HCT116 (cell line): ENCODE measurements at regions not wholly inside any gene's neighbourhood (a gene's known extent, or its start where the extent isn't known, plus 50 kb on each side); places are given as distances from the start of the nearest gene placed in this dataset.

Experiments
- ATAC-seq: fragments of 200-7000 bp; cut with Tn5 transposase; 2 replicates; pipeline ENCODE4 v1.9.1; 2020; ENCODE audit warnings: mild to moderate bottlenecking, moderate library complexity
- BruUV-seq: library from RNA; stranded (reverse); fragments of 400-500 nt; replicated peaks from 2 replicates; lab custom pipeline; 2021; lab: Mats Ljungman, UMichigan
- CTCF ChIA-PET: fragments of 300-600 bp; sonication (Branson Sonifier 250); formaldehyde crosslinking; loops from one replicate; lab custom pipeline; 2021; ENCODE audit warnings: antibody characterized with exemption; lab: Charles Lee
- POLR2A ChIA-PET: fragments of 300-600, 350-600 bp; sonication (Branson Sonifier 250); formaldehyde crosslinking; loops from one replicate; lab custom pipeline; 2021; ENCODE audit warnings: antibody characterized with exemption; lab: Charles Lee
- RAD21 ChIA-PET, 2 experiments: fragments of 300-600 bp; sonication (Branson Sonifier 250); formaldehyde crosslinking; loops; one replicate each; lab custom pipeline; 2023; ENCODE audit warnings: low total read pairs in 2 of 2; ENCODE audit not compliant: uncharacterized antibody in 2 of 2, unreplicated experiment in 2 of 2, low non-redundant PET in 1 of 2; lab: Charles Lee
- DNase-seq: peaks from one replicate; pipeline ENCODE4 v3.0.0-alpha.2; 2010; ENCODE audit warnings: low read depth, low spot score
- H2AFZ ChIP-seq: fragments of 200-600 bp; shearing (Covaris generic), sonication (generic); 2 replicates; pipeline ENCODE4 v1.6.1; 2017; ENCODE audit warnings: low read depth, mixed run types, mixed read lengths, antibody characterized with exemption, low read length; ENCODE audit not compliant: poor library complexity, severe bottlenecking
- H3K27ac ChIP-seq: 2 replicates; pipeline ENCODE4 v1.5.1; 2012; ENCODE audit warnings: low read depth, low read length
- H3K27me3 ChIP-seq: fragments of 200-600 bp; sonication (generic); 2 replicates; pipeline ENCODE4 v1.6.1; 2016; ENCODE audit warnings: mixed run types, low read length, mixed read lengths; ENCODE audit not compliant: insufficient read depth
- H3K36me3 ChIP-seq, 2 experiments: fragments of 200-500 bp in 1 of 2; fragments of 200-600 bp in 1 of 2; sonication (Bioruptor generic) in 1 of 2; sonication (generic) in 1 of 2; 2 replicates each; pipeline versions ENCODE4 v1.5.1 to v1.6.1; 2014 to 2016; ENCODE audit warnings: low read length in 2 of 2, inconsistent platforms in 1 of 2, mixed read lengths in 1 of 2, mixed run types in 1 of 2; ENCODE audit not compliant: insufficient read depth in 2 of 2, control insufficient read depth in 1 of 2
- H3K4me1 ChIP-seq, 2 experiments: fragments of 200-600 bp in 1 of 2; sonication (generic) in 1 of 2; 2 replicates each; pipeline versions ENCODE4 v1.5.1 to v1.6.1; 2012 to 2017; ENCODE audit warnings: low read length in 2 of 2, inconsistent platforms in 1 of 2, mild to moderate bottlenecking in 1 of 2, mixed read lengths in 1 of 2, mixed run types in 1 of 2, moderate library complexity in 1 of 2; ENCODE audit not compliant: insufficient read depth in 2 of 2, control insufficient read depth in 1 of 2
- H3K4me2 ChIP-seq: fragments of 200-600 bp; sonication (generic); 2 replicates; pipeline ENCODE4 v1.6.1; 2017; ENCODE audit warnings: mixed run types, low read length, mixed read lengths
- H3K4me3 ChIP-seq, 2 experiments: fragments of 200-600 bp in 1 of 2; sonication (generic) in 1 of 2; replicated peaks in 1 of 2; 2 replicates each; pipeline ENCODE4 v1.5.1; 2011 to 2016; ENCODE audit warnings: low read length in 2 of 2, control low read depth in 1 of 2, low read depth in 1 of 2, mild to moderate bottlenecking in 1 of 2, mixed read lengths in 1 of 2, mixed run types in 1 of 2
- H3K79me2 ChIP-seq: fragments of 200-600 bp; sonication (generic); 2 replicates; pipeline ENCODE4 v1.6.1; 2017; ENCODE audit warnings: mild to moderate bottlenecking, mixed run types, low read length, moderate library complexity, mixed read lengths; ENCODE audit not compliant: insufficient read depth
- H3K9ac ChIP-seq: fragments of 200-600 bp; sonication (generic); 2 replicates; pipeline ENCODE4 v1.6.1; 2016; ENCODE audit warnings: low read length, mixed read lengths
- H3K9me2 ChIP-seq: fragments of 200-600 bp; sonication (generic), shearing (Covaris generic); 2 replicates; pipeline ENCODE4 v1.6.1; 2017; ENCODE audit warnings: mixed run types, mild to moderate bottlenecking, moderate library complexity; ENCODE audit not compliant: insufficient read depth
- H3K9me3 ChIP-seq, 2 experiments: fragments of 200-500 bp in 1 of 2; fragments of 200-600 bp in 1 of 2; sonication (Bioruptor generic) in 1 of 2; sonication (generic) in 1 of 2; 2 replicates each; pipeline ENCODE4 v1.6.1; 2014 to 2017; ENCODE audit warnings: low read length in 2 of 2, mixed read lengths in 2 of 2, inconsistent platforms in 1 of 2, low read depth in 1 of 2, mild to moderate bottlenecking in 1 of 2, mixed run types in 1 of 2, moderate library complexity in 1 of 2; ENCODE audit not compliant: control insufficient read depth in 1 of 2, insufficient read depth in 1 of 2
- H4K20me1 ChIP-seq: fragments of 200-600 bp; sonication (generic), shearing (Covaris generic); 2 replicates; pipeline ENCODE4 v1.6.1; 2017; ENCODE audit warnings: mixed run types, mild to moderate bottlenecking, moderate library complexity; ENCODE audit not compliant: insufficient read depth
- ATF3 ChIP-seq: IDR thresholded peaks from 2 replicates; pipeline ENCODE4 v1.6.1; 2012
- CBX3 ChIP-seq: IDR thresholded peaks from 2 replicates; pipeline ENCODE4 v1.6.1; 2012; ENCODE audit warnings: low read depth
- CEBPB ChIP-seq: IDR thresholded peaks from 2 replicates; pipeline ENCODE4 v1.6.1; 2012; ENCODE audit warnings: low read depth
- CTCF ChIP-seq, 3 experiments: fragments of 200-600 bp in 1 of 3; sonication (generic) in 1 of 3; IDR thresholded peaks in 2 of 3; conservative IDR thresholded peaks in 1 of 3; 2 replicates each; pipeline ENCODE4 v1.5.1; 2012 to 2017; ENCODE audit warnings: low read depth in 2 of 3, low read length in 2 of 3, antibody characterized with exemption in 1 of 3, borderline replicate concordance in 1 of 3, control low read depth in 1 of 3, mild to moderate bottlenecking in 1 of 3, mixed read lengths in 1 of 3, mixed run types in 1 of 3, moderate library complexity in 1 of 3; ENCODE audit not compliant: insufficient read depth in 1 of 3
- EGR1 ChIP-seq: IDR thresholded peaks from 2 replicates; pipeline ENCODE4 v1.6.1; 2012; ENCODE audit warnings: low read depth
- ELF1 ChIP-seq: IDR thresholded peaks from 2 replicates; pipeline ENCODE4 v1.6.1; 2012; ENCODE audit warnings: low read depth, borderline replicate concordance
- EZH2 ChIP-seq: fragments of 200-600 bp; sonication (generic); IDR thresholded peaks from 2 replicates; pipeline ENCODE4 v1.6.1; 2017; ENCODE audit warnings: antibody characterized with exemption, mixed run types
- FOSL1 ChIP-seq: IDR thresholded peaks from 2 replicates; pipeline ENCODE4 v1.6.1; 2012; ENCODE audit warnings: low read depth
- JUND ChIP-seq: IDR thresholded peaks from 2 replicates; pipeline ENCODE4 v1.6.1; 2012
- POLR2A ChIP-seq: IDR thresholded peaks from 2 replicates; pipeline ENCODE4 v1.7.0; 2011; ENCODE audit warnings: borderline replicate concordance; ENCODE audit not compliant: insufficient read depth, insufficient read length; ENCODE audit errors: extremely low read depth
- POLR2AphosphoS5 ChIP-seq: IDR thresholded peaks from 2 replicates; pipeline ENCODE4 v1.6.1; 2011; ENCODE audit warnings: mild to moderate bottlenecking, low read depth, low read length, moderate library complexity
- RAD21 ChIP-seq: IDR thresholded peaks from 2 replicates; pipeline ENCODE4 v1.6.1; 2012; ENCODE audit warnings: low read depth, mild to moderate bottlenecking
- SIN3A ChIP-seq: IDR thresholded peaks from 2 replicates; pipeline ENCODE4 v1.6.1; 2012; ENCODE audit warnings: low read depth
- SP1 ChIP-seq: IDR thresholded peaks from 2 replicates; pipeline ENCODE4 v1.6.1; 2012; ENCODE audit warnings: low read depth
- SRF ChIP-seq: IDR thresholded peaks from 2 replicates; pipeline ENCODE4 v1.6.1; 2012; ENCODE audit warnings: low read depth
- TCF7L2 ChIP-seq: IDR thresholded peaks from 2 replicates; pipeline ENCODE4 v1.7.0; 2011; ENCODE audit warnings: borderline replicate concordance, inconsistent platforms; ENCODE audit not compliant: insufficient read depth, insufficient read length; ENCODE audit errors: extremely low read depth
- YY1 ChIP-seq: IDR thresholded peaks from 2 replicates; pipeline ENCODE4 v1.6.1; 2011; ENCODE audit warnings: low read length, low read depth, moderate library complexity, mild to moderate bottlenecking; ENCODE audit not compliant: insufficient replicate concordance; ENCODE audit errors: extremely low read depth
- ZBTB33 ChIP-seq: IDR thresholded peaks from 2 replicates; pipeline ENCODE4 v1.6.1; 2011; ENCODE audit warnings: mild to moderate bottlenecking, low read length, moderate library complexity; ENCODE audit not compliant: insufficient replicate concordance; ENCODE audit errors: extremely low read depth
- ZFX ChIP-seq: fragments of 450-650 bp; IDR thresholded peaks from 2 replicates; pipeline ENCODE4 v1.6.1; 2017
- ZNF274 ChIP-seq: fragments of 200-500 bp; sonication (Bioruptor generic); IDR thresholded peaks from 2 replicates; pipeline ENCODE4 v1.6.1; 2014; ENCODE audit warnings: mild to moderate bottlenecking, low read depth, low read length, inconsistent platforms
- intact Hi-C: fragments of 100-400 bp; cut with micrococcal nuclease; formaldehyde crosslinking; loops from 2 replicates; pipeline ENCODE4 v1.10.0; 2022

GRCh38 chr2:238606311-238606710 is 179.6 kb downstream of the ASB1 start:
- no peak for ATAC-seq
- no TSS peak for BruUV-seq
- intact Hi-C loops, result no loop called here
- no peaks in the 10 kb centered on the region for H4K20me1 ChIP-seq
- TF ChIP-seq JUND, result no peak
- no peak for TF ChIP-seq YY1
- TF ChIP-seq ELF1, result no peak
- no peak for TF ChIP-seq CBX3
- no peak for TF ChIP-seq ZBTB33
- no peak overlapping the region for H3K4me2 ChIP-seq
- POLR2A ChIA-PET, result interaction anchor here (0.7 kb wide), 1 partner anchor 9 kb away, joined by 3 read pairs; no protein-coding TSS in a partner anchor
- H3K27ac ChIP-seq, result no peak overlapping the region
- RAD21 ChIA-PET, result no interaction called here
- H3K9ac ChIP-seq, result no peak overlapping the region
- H2AFZ ChIP-seq, result no peak overlapping the region
- peaks cover 3 to 6% of the 10 kb centered on the region in 2 experiments; a peak in 3 of 4 replicates for H3K4me1 ChIP-seq
- no peak for DNase-seq
- CTCF ChIA-PET, result no interaction called here
- H3K27me3 ChIP-seq, result no peaks in the 10 kb centered on the region
- no peaks in the 10 kb centered on the region for H3K36me3 ChIP-seq
- no peaks in the 10 kb centered on the region for H3K9me2 ChIP-seq
- H3K4me3 ChIP-seq, result no peak overlapping the region
- no peaks in the 10 kb centered on the region for H3K79me2 ChIP-seq
- H3K9me3 ChIP-seq, result peaks cover 3 to 9% of the 10 kb centered on the region in 2 experiments; a peak in 2 of 4 replicates

- DNase-seq (no peak), ATAC-seq (no peak)
- Histone ChIP-seq H4K20me1 (no peaks in the 10 kb centered on the region), H3K9ac (no peak overlapping the region), H3K4me1 (no peaks in the 10 kb centered on the region), H3K79me2 (no peaks in the 10 kb centered on the region), H3K9me2 (no peaks in the 10 kb centered on the region), H3K4me2 (no peak overlapping the region), H3K27me3 (no peaks in the 10 kb centered on the region), H2AFZ (no peak overlapping the region), H3K36me3 (no peaks in the 10 kb centered on the region), H3K27ac (no peak overlapping the region), H3K9me3 (peaks cover 3% of the 10 kb centered on the region in 2 experiments; a peak in 1 of 4 replicates), H3K4me3 (no peak overlapping the region)
- BruUV-seq, result no TSS peak
- ChIA-PET CTCF (no interaction called here), RAD21 (no interaction called here), POLR2A (no interaction called here)
- intact Hi-C loops, result no loop called here
- TF ChIP-seq ZNF274, result no peak
- TF ChIP-seq EGR1, result no peak
- TF ChIP-seq RAD21, result no peak
- TF ChIP-seq POLR2AphosphoS5, result no peak
- no peak for TF ChIP-seq CTCF (IDR thresholded peaks at IDR 0.05 in 2 of 3, conservative IDR thresholded peaks at IDR 0.05 in 1 of 3; ENCODE audit: borderline replicate concordance in 1 of 3, insufficient read depth in 1 of 3, low read depth in 2 of 3, low read length in 2 of 3)
- TF ChIP-seq SIN3A, result no peak
- TF ChIP-seq ZFX, result no peak
- no peak for TF ChIP-seq ATF3
- no peak for TF ChIP-seq ELF1
- no peak for TF ChIP-seq CEBPB
- TF ChIP-seq YY1, result no peak
- no peak for TF ChIP-seq CBX3
- no peak for TF ChIP-seq POLR2A
- no peak for TF ChIP-seq SP1
- TF ChIP-seq TCF7L2, result no peak
- TF ChIP-seq FOSL1, result no peak
- no peak for TF ChIP-seq SRF
- TF ChIP-seq EZH2, result no peak
Observed at GRCh38 chr2:238613610-238614009, 186.9 kb downstream of the ASB1 start.
